Fibroblast of skin of left quadriceps (primary cell): ENCODE measurements at regions not wholly inside any gene's neighbourhood (a gene's known extent, or its start where the extent isn't known, plus 50 kb on each side); places are given as distances from the start of the nearest gene placed in this dataset.
"Not testable (repeated sequence)": the region's sequence is repeated elsewhere in the genome, so short reads cannot be mapped to it uniquely, and the experiment has no call there.

Experiments used
- DNase-seq, 2 experiments: peaks; one replicate each; pipeline ENCODE4 v3.0.0-alpha.2; 2013; ENCODE audit warnings: low read depth in 2 of 2

- DNase-seq = no peak
Measured at GRCh38 chr2:78707776-78708386, 317.6 kb upstream of the REG3G start.

- no peak for DNase-seq
Measured at GRCh38 chr2:78710632-78711375, 314.7 kb upstream of the REG3G start.

- DNase-seq = no peak
Measured at GRCh38 chr2:78715293-78715692, 310.2 kb upstream of the REG3G start.

GRCh38 chr2:78718024-78718423 lies 307.5 kb upstream of the REG3G start:
- DNase-seq = no peak

GRCh38 chr2:78718473-78718872 lies 307.0 kb upstream of the REG3G start:
- peak; percentile 27 to 29 for DNase-seq

GRCh38 chr2:78721355-78722033 lies 304.0 kb upstream of the REG3G start:
- peak in 1 of 2 experiments; percentile 13 for DNase-seq

GRCh38 chr2:78734221-78734620 lies 291.3 kb upstream of the REG3G start:
- no peak for DNase-seq

GRCh38 chr2:78739282-78739681 lies 286.2 kb upstream of the REG3G start:
- DNase-seq = no peak

GRCh38 chr2:78749638-78750037 lies 275.9 kb upstream of the REG3G start:
- DNase-seq = no peak

- no peak for DNase-seq
Measured at GRCh38 chr2:78750219-78750618, 275.3 kb upstream of the REG3G start.

- DNase-seq = no peak
Measured at GRCh38 chr2:78754930-78755329, 270.6 kb upstream of the REG3G start.

GRCh38 chr2:78757191-78757590 lies 268.3 kb upstream of the REG3G start:
- DNase-seq = no peak

GRCh38 chr2:78757640-78758039 lies 267.9 kb upstream of the REG3G start:
- DNase-seq = no peak

GRCh38 chr2:78758765-78759164 lies 266.7 kb upstream of the REG3G start:
- DNase-seq = not testable (repeated sequence)

- DNase-seq = no peak
Measured at GRCh38 chr2:78766459-78766858, 259.0 kb upstream of the REG3G start.

GRCh38 chr2:78768016-78768415 lies 257.5 kb upstream of the REG3G start:
- no peak for DNase-seq

- DNase-seq = no peak
Measured at GRCh38 chr2:78775291-78775690, 250.2 kb upstream of the REG3G start.

- DNase-seq = no peak
Measured at GRCh38 chr2:78778756-78779510, 246.6 kb upstream of the REG3G start.

- no peak for DNase-seq
Measured at GRCh38 chr2:78779761-78780160, 245.7 kb upstream of the REG3G start.

GRCh38 chr2:78780256-78780655 lies 245.2 kb upstream of the REG3G start:
- DNase-seq = no peak

GRCh38 chr2:78780864-78781583 lies 244.5 kb upstream of the REG3G start:
- DNase-seq = no peak

- DNase-seq = no peak
Measured at GRCh38 chr2:78782196-78782595, 243.3 kb upstream of the REG3G start.
